HFF-Myc (cell line): ENCODE measurements at regions not wholly inside any gene's neighbourhood (a gene's known extent, or its start where the extent isn't known, plus 50 kb on each side); places are given as distances from the start of the nearest gene placed in this dataset.
"Not testable (repeated sequence)": the region's sequence is repeated elsewhere in the genome, so short reads cannot be mapped to it uniquely, and the experiment has no call there.

Experiments used
- DNase-seq: peaks from one replicate; pipeline ENCODE4 v3.0.0-alpha.2; 2011; ENCODE audit warnings: low read depth; ENCODE audit errors: extremely low read depth
- H3K4me3 ChIP-seq: replicated peaks from 2 replicates; pipeline ENCODE4 v1.5.1; 2011; ENCODE audit warnings: low read depth, mild to moderate bottlenecking, control low read depth, low read length
- CTCF ChIP-seq: IDR thresholded peaks from 2 replicates; pipeline ENCODE4 v1.5.1; 2012; ENCODE audit warnings: mild to moderate bottlenecking, low read depth, low read length, control low read depth; ENCODE audit errors: missing control alignments

GRCh38 chr13:105848494-105848893 lies 687.0 kb downstream of the EFNB2 start:
- TF ChIP-seq CTCF, result no peak

GRCh38 chr13:105847527-105848291 lies 687.8 kb downstream of the EFNB2 start:
- no peak overlapping the region for H3K4me3 ChIP-seq
- TF ChIP-seq CTCF, result no peak

More at GRCh38 chr13:105848494-105848893, 687.0 kb downstream of the EFNB2 start:
- DNase-seq, result no peak
- no peak overlapping the region for H3K4me3 ChIP-seq

GRCh38 chr13:105846923-105847322 lies 688.5 kb downstream of the EFNB2 start:
- no peak for TF ChIP-seq CTCF
- no peak overlapping the region for H3K4me3 ChIP-seq
- DNase-seq, result no peak

More at GRCh38 chr13:105847527-105848291, 687.8 kb downstream of the EFNB2 start:
- DNase-seq, result no peak

GRCh38 chr13:105841286-105841685 lies 694.2 kb downstream of the EFNB2 start:
- no peak overlapping the region for H3K4me3 ChIP-seq
- no peak for TF ChIP-seq CTCF
- DNase-seq, result no peak

GRCh38 chr13:105838231-105838630 lies 697.2 kb downstream of the EFNB2 start:
- H3K4me3 ChIP-seq, result no peak overlapping the region
- no peak for TF ChIP-seq CTCF
- DNase-seq, result no peak

- H3K4me3 ChIP-seq, result not testable (repeated sequence)
Measured at GRCh38 chr13:105837295-105837694, 698.2 kb downstream of the EFNB2 start.

GRCh38 chr13:105830821-105831220 lies 704.6 kb downstream of the EFNB2 start:
- TF ChIP-seq CTCF, result no peak
- no peak for DNase-seq
- no peak overlapping the region for H3K4me3 ChIP-seq

More at GRCh38 chr13:105837295-105837694, 698.2 kb downstream of the EFNB2 start:
- DNase-seq, result not testable (repeated sequence)
